GM13977 (cell line): ENCODE measurements at regions not wholly inside any gene's neighbourhood (a gene's known extent, or its start where the extent isn't known, plus 50 kb on each side); places are given as distances from the start of the nearest gene placed in this dataset.

ENCODE experiments used
- DNase-seq: peaks from one replicate; pipeline ENCODE4 v3.0.0; 2012; ENCODE audit warnings: low spot score
- CTCF ChIP-seq: IDR thresholded peaks from 2 replicates; pipeline ENCODE4 v1.5.1; 2012; ENCODE audit warnings: mild to moderate bottlenecking, control low read depth; ENCODE audit not compliant: insufficient read depth; ENCODE audit errors: extremely low read depth, missing control alignments
- in situ Hi-C: fragments of 300-500 bp; cut with MboI; formaldehyde crosslinking; loops from one replicate; pipeline ENCODE4 v1.12.0; 2022; ENCODE audit warnings: low sequenced_read_pairs, low pct_unique_long_range_greater_than_20kb, mixed read lengths, inconsistent platforms; ENCODE audit not compliant: unreplicated experiment

GRCh38 chrX:26019386-26019785 is 118.8 kb upstream of the MAGEB18 start:
- no peak for TF ChIP-seq CTCF
- in situ Hi-C loops = no loop called here
- DNase-seq = no peak

- no peak for TF ChIP-seq CTCF
- in situ Hi-C loops = no loop called here
- DNase-seq = no peak
These were observed 112.0 kb upstream of the MAGEB18 start for GRCh38 chrX:26026179-26026578.

DNA sequence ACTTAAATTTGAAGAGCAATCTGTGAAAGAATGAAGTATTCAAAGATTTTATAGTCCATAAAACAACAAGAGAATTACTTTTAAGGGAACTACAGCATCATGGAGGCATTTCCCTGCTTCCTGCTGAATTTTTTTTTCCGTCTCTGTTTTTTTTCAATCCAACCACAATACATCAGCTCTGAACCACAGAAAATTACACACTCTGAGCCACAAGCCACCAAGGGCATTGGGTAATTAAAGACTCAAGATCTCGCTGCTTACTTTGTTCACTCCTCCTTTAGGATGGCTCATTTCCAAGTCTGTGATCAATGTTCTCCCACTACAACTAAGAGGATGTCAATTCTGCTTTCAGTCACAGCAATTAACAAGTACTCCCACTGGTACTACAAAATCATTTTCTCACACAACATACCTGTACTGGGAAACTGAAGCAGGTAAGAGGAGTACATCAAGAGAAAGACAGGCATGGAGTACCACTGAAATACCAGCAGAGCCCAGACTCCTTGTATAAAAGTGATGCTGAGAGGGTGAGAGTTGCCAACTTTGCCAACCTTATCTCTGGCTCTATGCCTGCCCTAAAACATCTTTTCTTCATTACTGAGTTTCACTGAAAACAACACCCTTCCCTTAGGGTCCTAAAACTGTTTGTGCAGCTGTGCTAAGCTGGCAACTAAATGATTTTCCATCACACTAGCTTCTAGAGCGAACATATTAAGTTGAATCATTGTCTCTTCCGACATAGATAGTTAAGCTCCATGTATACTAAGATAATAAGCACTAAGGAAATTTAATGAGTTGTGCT is 105.8 kb upstream of the MAGEB18 start:
- no peak for DNase-seq
- in situ Hi-C loops = no loop called here
- TF ChIP-seq CTCF = no peak

GRCh38 chrX:26037367-26037766 is 100.8 kb upstream of the MAGEB18 start:
- no peak for TF ChIP-seq CTCF
- in situ Hi-C loops = no loop called here
- no peak for DNase-seq

- no peak for DNase-seq
- in situ Hi-C loops = no loop called here
- no peak for TF ChIP-seq CTCF
These were observed 88.0 kb upstream of the MAGEB18 start for GRCh38 chrX:26050099-26050498.

DNA sequence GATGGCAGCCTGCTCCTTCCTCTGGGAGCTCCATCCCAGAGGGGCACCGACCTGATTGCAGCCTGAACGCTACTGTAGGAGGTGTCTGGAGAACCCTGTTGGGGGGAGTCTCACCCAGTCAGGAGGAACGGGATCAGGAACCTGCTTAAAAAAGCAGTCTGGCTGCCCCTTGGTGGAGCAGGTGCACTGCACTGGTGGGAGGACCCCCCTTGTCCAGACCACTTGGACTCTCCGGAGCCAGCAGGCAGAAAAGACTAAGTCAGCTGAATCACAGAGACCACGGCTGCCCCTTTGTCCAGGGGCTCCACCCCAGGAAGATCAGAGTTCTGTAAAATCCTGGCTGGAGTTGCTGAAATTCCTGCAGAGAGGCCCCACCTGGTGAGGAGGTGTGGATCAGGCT is 67.3 kb upstream of the MAGEB18 start:
- DNase-seq = no peak
- in situ Hi-C loops = no loop called here

More for the DNA sequence above, 67.3 kb upstream of the MAGEB18 start:
- TF ChIP-seq CTCF = no peak
